IMR-90 (cell line): ENCODE measurements at regions not wholly inside any gene's neighbourhood (a gene's known extent, or its start where the extent isn't known, plus 50 kb on each side); places are given as distances from the start of the nearest gene placed in this dataset.
A peak's percentile ranks its signal among the peaks of the same experiment; 100 is the strongest.

Experiments
- ATAC-seq: fragments of 200-7000 bp; cut with Tn5 transposase; 2 replicates; pipeline ENCODE4 v1.9.1; 2020; ENCODE audit warnings: low read depth, mild to moderate bottlenecking, moderate library complexity
- BruUV-seq: library from RNA; stranded (reverse); fragments of 400-500 nt; replicated peaks from 2 replicates; lab custom pipeline; 2021; lab: Mats Ljungman, UMichigan
- CTCF ChIA-PET: fragments of 300-600 bp; formaldehyde crosslinking; extraction: SDS; loops from one replicate; lab custom pipeline; 2021; ENCODE audit warnings: antibody characterized with exemption; lab: Yijun Ruan, JAX
- POLR2A ChIA-PET: fragments of 300-600 bp; sonication (Branson Sonifier 250); formaldehyde crosslinking; loops from one replicate; lab custom pipeline; 2022; ENCODE audit warnings: antibody characterized with exemption; ENCODE audit not compliant: unreplicated experiment; lab: Charles Lee
- DNase-seq: peaks from one replicate; pipeline ENCODE4 v3.0.0; 2013
- H2AFZ ChIP-seq: replicated peaks from 2 replicates; pipeline ENCODE3; 2013; ENCODE audit warnings: low read length, mild to moderate bottlenecking; ENCODE audit not compliant: poor library complexity
- H2AK5ac ChIP-seq: 2 replicates; pipeline ENCODE4 v1.6.1; 2013; ENCODE audit warnings: low read depth, low read length, inconsistent platforms
- H2AK9ac ChIP-seq: replicated peaks from 2 replicates; pipeline ENCODE3; 2013; ENCODE audit warnings: mild to moderate bottlenecking, low read depth, low read length, moderate library complexity; ENCODE audit not compliant: poor library complexity
- H2BK120ac ChIP-seq: 2 replicates; pipeline ENCODE4 v1.6.1; 2013; ENCODE audit warnings: low read depth, low read length, inconsistent platforms
- H2BK15ac ChIP-seq: 3 replicates; pipeline ENCODE4 v1.6.1; 2013; ENCODE audit warnings: low read depth, low read length, inconsistent platforms
- H2BK20ac ChIP-seq: 2 replicates; pipeline ENCODE4 v1.6.1; 2013; ENCODE audit warnings: low read depth, mild to moderate bottlenecking, inconsistent platforms, low read length, moderate library complexity
- H2BK5ac ChIP-seq: 2 replicates; pipeline ENCODE4 v1.6.1; 2013; ENCODE audit warnings: mild to moderate bottlenecking, low read depth, low read length, inconsistent platforms; ENCODE audit not compliant: poor library complexity, severe bottlenecking
- H3K14ac ChIP-seq: replicated peaks from 2 replicates; pipeline ENCODE4 v1.6.1; 2013; ENCODE audit warnings: low read depth, low read length, inconsistent platforms
- H3K18ac ChIP-seq: 2 replicates; pipeline ENCODE4 v1.6.1; 2013; ENCODE audit warnings: low read depth, low read length, control low read depth
- H3K23ac ChIP-seq: 2 replicates; pipeline ENCODE4 v1.6.1; 2013; ENCODE audit warnings: low read depth, low read length, inconsistent platforms
- H3K27ac ChIP-seq: 2 replicates; pipeline ENCODE4 v1.5.1; 2013; ENCODE audit warnings: mild to moderate bottlenecking, control low read depth, low read length; ENCODE audit not compliant: insufficient read depth
- H3K27me3 ChIP-seq: 2 replicates; pipeline ENCODE4 v1.6.1; 2013; ENCODE audit warnings: low read length; ENCODE audit not compliant: control insufficient read depth, insufficient read depth
- H3K36me3 ChIP-seq: 2 replicates; pipeline ENCODE4 v1.6.1; 2013; ENCODE audit warnings: low read length, mixed read lengths; ENCODE audit not compliant: control insufficient read depth, insufficient read depth
- H3K4ac ChIP-seq: 2 replicates; pipeline ENCODE4 v1.6.1; 2013; ENCODE audit warnings: low read depth, low read length, inconsistent platforms
- H3K4me1 ChIP-seq: 2 replicates; pipeline ENCODE4 v1.6.1; 2013; ENCODE audit warnings: low read length, mixed read lengths; ENCODE audit not compliant: control insufficient read depth, insufficient read depth
- H3K4me2 ChIP-seq: 2 replicates; pipeline ENCODE4 v1.6.1; 2013; ENCODE audit warnings: low read depth, mild to moderate bottlenecking, control low read depth, low read length, moderate library complexity
- H3K4me3 ChIP-seq: 2 replicates; pipeline ENCODE4 v1.5.1; 2013; ENCODE audit warnings: low read depth, mild to moderate bottlenecking, control low read depth, low read length, moderate library complexity; ENCODE audit not compliant: insufficient read depth
- H3K56ac ChIP-seq: 2 replicates; pipeline ENCODE4 v1.6.1; 2013; ENCODE audit warnings: low read length, inconsistent platforms; ENCODE audit not compliant: insufficient read depth; ENCODE audit errors: extremely low read depth
- H3K79me1 ChIP-seq, 2 experiments: 2 replicates each; pipeline ENCODE4 v1.6.1; 2013; ENCODE audit warnings: low read length in 2 of 2, inconsistent platforms in 1 of 2, low read depth in 1 of 2
- H3K9ac ChIP-seq: 2 replicates; pipeline ENCODE4 v1.6.1; 2013; ENCODE audit warnings: low read depth, low read length, control low read depth
- H3K9me1 ChIP-seq: 2 replicates; pipeline ENCODE4 v1.6.1; 2013; ENCODE audit warnings: low read length, inconsistent platforms; ENCODE audit not compliant: insufficient read depth
- H3K9me3 ChIP-seq: 2 replicates; pipeline ENCODE4 v1.6.1; 2013; ENCODE audit warnings: low read length; ENCODE audit not compliant: control insufficient read depth, insufficient read depth
- H4K20me1 ChIP-seq: 2 replicates; pipeline ENCODE4 v1.6.1; 2013; ENCODE audit warnings: low read length, inconsistent platforms; ENCODE audit not compliant: insufficient read depth
- H4K5ac ChIP-seq: 2 replicates; pipeline ENCODE4 v1.6.1; 2013; ENCODE audit warnings: mild to moderate bottlenecking, low read depth, low read length, control low read depth
- H4K8ac ChIP-seq, 2 experiments: 2 replicates each; pipeline ENCODE4 v1.6.1; 2013; ENCODE audit warnings: low read depth in 2 of 2, low read length in 2 of 2, control low read depth in 1 of 2, inconsistent platforms in 1 of 2
- H4K91ac ChIP-seq: 2 replicates; pipeline ENCODE4 v1.6.1; 2013; ENCODE audit warnings: low read depth, low read length, inconsistent platforms; ENCODE audit not compliant: insufficient read depth
- BHLHE40 ChIP-seq: fragments of 150-350 bp; IDR thresholded peaks from 2 replicates; pipeline ENCODE4 v1.6.1; 2016; ENCODE audit warnings: mild to moderate bottlenecking, low read depth, low read length
- CEBPB ChIP-seq: IDR thresholded peaks from 2 replicates; pipeline ENCODE4 v1.6.1; 2012; ENCODE audit warnings: low read depth, low read length, improper control_type of control experiment
- CHD1 ChIP-seq: IDR thresholded peaks from 2 replicates; pipeline ENCODE4 v1.6.1; 2012; ENCODE audit warnings: low read depth, low read length, improper control_type of control experiment
- ELK1 ChIP-seq: fragments of 150-350 bp; IDR thresholded peaks from 2 replicates; pipeline ENCODE4 v1.6.1; 2016; ENCODE audit warnings: low read depth, mild to moderate bottlenecking, low read length, moderate library complexity, borderline replicate concordance
- FOS ChIP-seq: fragments of 150-350 bp; IDR thresholded peaks from 2 replicates; pipeline ENCODE4 v1.6.1; 2016; ENCODE audit warnings: low read depth, low read length
- MAZ ChIP-seq: IDR thresholded peaks from 2 replicates; pipeline ENCODE4 v1.6.1; 2012; ENCODE audit warnings: low read depth, mild to moderate bottlenecking, low read length, improper control_type of control experiment, moderate library complexity, borderline replicate concordance
- MXI1 ChIP-seq: IDR thresholded peaks from 2 replicates; pipeline ENCODE4 v1.6.1; 2012; ENCODE audit warnings: low read depth, mild to moderate bottlenecking, low read length, moderate library complexity, borderline replicate concordance
- NFE2L2 ChIP-seq: fragments of 150-350 bp; IDR thresholded peaks from 2 replicates; pipeline ENCODE4 v1.6.1; 2016; ENCODE audit warnings: low read depth, mild to moderate bottlenecking, low read length
- POLR2A ChIP-seq: IDR thresholded peaks from 2 replicates; pipeline ENCODE4 v1.6.1; 2012; ENCODE audit warnings: mild to moderate bottlenecking, low read depth, low read length
- RAD21 ChIP-seq: IDR thresholded peaks from 2 replicates; pipeline ENCODE4 v1.6.1; 2012; ENCODE audit warnings: low read length, improper control_type of control experiment
- RCOR1 ChIP-seq: IDR thresholded peaks from 2 replicates; pipeline ENCODE4 v1.6.1; 2012; ENCODE audit warnings: mild to moderate bottlenecking, low read length, improper control_type of control experiment; ENCODE audit not compliant: insufficient replicate concordance
- RFX5 ChIP-seq: IDR thresholded peaks from 2 replicates; pipeline ENCODE4 v1.8.0; 2012; ENCODE audit warnings: low read depth, mild to moderate bottlenecking, low read length, moderate library complexity
- SMC3 ChIP-seq: fragments of 150-350 bp; IDR thresholded peaks from 2 replicates; pipeline ENCODE4 v1.6.1; 2016; ENCODE audit warnings: low read depth, mild to moderate bottlenecking, antibody characterized with exemption, low read length, moderate library complexity
- USF2 ChIP-seq: fragments of 150-350 bp; IDR thresholded peaks from 2 replicates; pipeline ENCODE4 v1.6.1; 2017; ENCODE audit warnings: mild to moderate bottlenecking, antibody characterized with exemption, low read length, low read depth
- WGBS, 2 experiments: methylation state at CpG; one replicate each; pipeline versions ENCODE4 v1.1.5 to v1.1.7; 2013; ENCODE audit warnings: missing lambda C conversion rate in 2 of 2; ENCODE audit not compliant: insufficient read length in 1 of 2; ENCODE audit errors: extremely low coverage in 2 of 2; 5-methylcytosine and 5-hydroxymethylcytosine counted together
- dilution Hi-C: fragments of 300-500 bp; cut with HindIII; formaldehyde crosslinking; loops from one replicate; pipeline ENCODE4 v1.14.3; 2018; ENCODE audit warnings: low sequenced_read_pairs; ENCODE audit not compliant: unreplicated experiment
- in situ Hi-C: fragments of 300-500 bp; cut with MboI; formaldehyde crosslinking; loops from 3 replicates; pipeline ENCODE4 v1.14.3; 2019; ENCODE audit warnings: low sequenced_read_pairs, inconsistent platforms, mixed read lengths
- intact Hi-C: fragments of 100-400 bp; cut with micrococcal nuclease; formaldehyde crosslinking; loops from 2 replicates; pipeline ENCODE4 v1.10.0; 2022
- TF ChIP-seq, protein P1 (sequence below): conservative IDR thresholded peaks from 2 replicates; pipeline ENCODE4 v1.5.1; 2012; ENCODE audit warnings: mild to moderate bottlenecking, low read depth, low read length, improper control_type of control experiment

DNA sequence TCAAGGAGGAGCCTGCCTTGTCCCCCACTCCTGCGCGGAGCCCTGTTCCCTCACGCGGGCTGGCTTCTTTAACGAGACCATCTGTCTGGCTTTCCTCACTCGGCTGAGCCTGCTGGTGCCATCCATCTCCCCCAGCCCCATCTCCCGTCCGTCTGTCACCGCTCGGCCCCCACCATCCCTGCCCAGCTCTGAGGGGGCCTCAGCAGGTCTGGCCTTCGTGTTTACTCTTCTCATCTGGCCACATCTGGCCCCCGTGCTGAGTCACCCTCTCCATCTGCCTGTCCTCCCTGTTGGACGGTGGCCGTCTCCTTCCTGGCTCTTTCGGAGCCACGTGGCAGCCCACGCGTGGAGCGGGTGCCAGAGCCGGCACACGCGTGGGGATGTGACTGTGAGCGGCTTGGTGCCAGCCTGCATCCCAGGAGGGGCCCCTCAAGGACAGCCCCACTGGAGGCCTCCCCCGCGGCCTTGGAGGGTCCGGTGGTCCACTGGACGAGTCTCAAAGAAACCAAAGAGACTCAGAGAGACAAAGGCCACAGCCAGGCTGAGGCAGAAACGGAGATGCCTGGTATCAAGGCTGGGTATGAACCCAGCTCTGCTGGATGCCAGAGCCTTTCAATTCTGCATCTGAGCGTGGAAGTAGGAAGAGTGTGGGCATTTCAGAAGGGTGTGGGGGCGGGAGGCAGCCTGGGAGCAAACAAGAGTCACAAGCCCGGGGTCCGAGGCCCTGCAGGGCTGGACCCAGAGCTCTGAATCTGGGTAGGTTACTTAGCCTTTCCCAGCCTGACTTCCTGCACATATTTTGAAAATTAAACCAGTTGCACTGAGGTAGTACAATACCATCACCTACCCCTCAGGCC is 76.7 kb upstream of the UNC5A start:
- intact Hi-C loops, result no loop called here
- H2AK5ac ChIP-seq, result no peak overlapping the region
- H3K9me1 ChIP-seq, result no peaks in the 10 kb centered on the region
- ATAC-seq (no peak), DNase-seq (no peak)
- no peak overlapping the region for H3K14ac ChIP-seq
- H3K36me3 ChIP-seq, result no peaks in the 10 kb centered on the region
- H2AFZ ChIP-seq, result peak overlapping the region; percentile 37
- H3K4ac ChIP-seq, result no peak overlapping the region
- no peak overlapping the region for H2BK120ac ChIP-seq
- no peaks in the 10 kb centered on the region for H3K79me1 ChIP-seq
- H3K23ac ChIP-seq, result no peak overlapping the region
- no peaks in the 10 kb centered on the region for H3K4me1 ChIP-seq
- H3K27ac ChIP-seq, result no peak overlapping the region
- no peak overlapping the region for H4K91ac ChIP-seq
- dilution Hi-C loops, result no loop called here
- H4K20me1 ChIP-seq, result no peaks in the 10 kb centered on the region
- no peak overlapping the region for H3K9ac ChIP-seq
- H3K9me3 ChIP-seq, result peaks cover 3% of the 10 kb centered on the region; the same call in 1 of the 2 replicates
- no peak overlapping the region for H3K18ac ChIP-seq
- H4K5ac ChIP-seq, result no peak overlapping the region
- no peak overlapping the region for H2BK5ac ChIP-seq
- 34% methylated on average over 20 of the region's 32 CpGs; no CpG with 5 or more reads in 1 of the 2 experiments for WGBS, 2 experiments
- H2AK9ac ChIP-seq, result peak overlapping the region; percentile 50
- ChIA-PET POLR2A (no interaction called here), CTCF (no interaction called here)
- in situ Hi-C loops, result no loop called here
- no peak overlapping the region for H2BK20ac ChIP-seq
- H4K8ac ChIP-seq, result no peak overlapping the region
- no peak overlapping the region for H2BK15ac ChIP-seq
- peaks cover 77% of the 10 kb centered on the region for H3K27me3 ChIP-seq
- H3K56ac ChIP-seq, result no peak overlapping the region
- no peak overlapping the region for H3K4me2 ChIP-seq
- H3K4me3 ChIP-seq, result no peak overlapping the region
- no TSS peak for BruUV-seq
- TF ChIP-seq CHD1 (no peak), MXI1 (no peak), SMC3 (no peak), USF2 (no peak), RAD21 (no peak), POLR2A (no peak), CEBPB (no peak), NFE2L2 (no peak), RFX5 (no peak), BHLHE40 (no peak), FOS (no peak), MAZ (no peak), ELK1 (no peak), RCOR1 (no peak)
- TF ChIP-seq, protein P1, sequence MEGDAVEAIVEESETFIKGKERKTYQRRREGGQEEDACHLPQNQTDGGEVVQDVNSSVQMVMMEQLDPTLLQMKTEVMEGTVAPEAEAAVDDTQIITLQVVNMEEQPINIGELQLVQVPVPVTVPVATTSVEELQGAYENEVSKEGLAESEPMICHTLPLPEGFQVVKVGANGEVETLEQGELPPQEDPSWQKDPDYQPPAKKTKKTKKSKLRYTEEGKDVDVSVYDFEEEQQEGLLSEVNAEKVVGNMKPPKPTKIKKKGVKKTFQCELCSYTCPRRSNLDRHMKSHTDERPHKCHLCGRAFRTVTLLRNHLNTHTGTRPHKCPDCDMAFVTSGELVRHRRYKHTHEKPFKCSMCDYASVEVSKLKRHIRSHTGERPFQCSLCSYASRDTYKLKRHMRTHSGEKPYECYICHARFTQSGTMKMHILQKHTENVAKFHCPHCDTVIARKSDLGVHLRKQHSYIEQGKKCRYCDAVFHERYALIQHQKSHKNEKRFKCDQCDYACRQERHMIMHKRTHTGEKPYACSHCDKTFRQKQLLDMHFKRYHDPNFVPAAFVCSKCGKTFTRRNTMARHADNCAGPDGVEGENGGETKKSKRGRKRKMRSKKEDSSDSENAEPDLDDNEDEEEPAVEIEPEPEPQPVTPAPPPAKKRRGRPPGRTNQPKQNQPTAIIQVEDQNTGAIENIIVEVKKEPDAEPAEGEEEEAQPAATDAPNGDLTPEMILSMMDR, result no peak
